Epithelial cell of prostate (primary cell): ENCODE measurements at regions not wholly inside any gene's neighbourhood (a gene's known extent, or its start where the extent isn't known, plus 50 kb on each side); places are given as distances from the start of the nearest gene placed in this dataset.

ENCODE experiments used
- DNase-seq: peaks from one replicate; pipeline ENCODE4 v3.0.0-alpha.2; 2011; ENCODE audit warnings: low read depth, low spot score
- H3K27ac ChIP-seq: fragments of 450-650 bp; 2 replicates; pipeline ENCODE4 v1.5.1; 2017; ENCODE audit warnings: mild to moderate bottlenecking

DNA sequence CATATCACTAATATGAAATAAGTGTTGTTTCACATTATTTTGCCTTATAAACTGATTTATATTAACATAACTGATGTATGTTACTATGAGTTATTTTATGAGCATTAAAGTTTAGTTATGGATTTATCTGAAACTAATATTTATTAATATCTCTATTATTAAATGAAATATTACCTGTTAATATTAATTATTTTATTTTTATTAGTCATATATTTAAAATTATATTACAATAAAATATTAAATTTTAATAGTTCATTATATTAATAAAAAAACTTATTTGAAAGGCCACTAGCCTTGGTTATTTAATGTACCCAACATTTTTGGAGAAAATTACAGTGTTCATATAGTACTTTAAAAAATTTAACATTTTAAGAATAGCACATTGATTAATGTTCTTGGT lies 1643.4 kb upstream of the MIR17HG start:
- DNase-seq: no peak
- no peak overlapping the region for H3K27ac ChIP-seq

DNA sequence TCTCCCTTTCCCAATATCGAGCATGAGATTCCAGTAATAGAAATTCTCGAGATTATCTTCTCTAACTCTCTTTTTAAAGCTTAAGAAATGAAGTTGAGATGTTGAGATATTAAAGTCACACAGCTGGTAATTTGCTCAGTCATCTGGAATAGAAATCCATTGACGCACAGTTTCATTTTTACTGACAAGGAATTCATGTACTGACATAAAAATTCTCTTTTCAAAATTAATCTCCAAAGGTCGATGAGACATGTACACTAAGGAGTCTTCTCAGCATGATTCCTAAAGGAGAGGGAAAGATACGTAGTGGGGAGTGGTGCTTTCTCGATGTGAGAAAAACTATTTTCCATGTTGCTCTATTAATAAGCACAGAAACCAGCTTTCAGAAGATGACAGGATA lies 1639.5 kb upstream of the MIR17HG start:
- DNase-seq: no peak
- no peak overlapping the region for H3K27ac ChIP-seq

- no peak overlapping the region for H3K27ac ChIP-seq
- no peak for DNase-seq
These were observed 1626.3 kb upstream of the MIR17HG start for GRCh38 chr13:89721216-89721615.

- H3K27ac ChIP-seq: peak overlapping the region; percentile 93
- DNase-seq: peak; percentile 96
These were observed 1620.6 kb upstream of the MIR17HG start for GRCh38 chr13:89726690-89727435.

- DNase-seq: no peak
- H3K27ac ChIP-seq: no peak overlapping the region
These were observed 1613.7 kb upstream of the MIR17HG start for GRCh38 chr13:89733829-89734228.

DNA sequence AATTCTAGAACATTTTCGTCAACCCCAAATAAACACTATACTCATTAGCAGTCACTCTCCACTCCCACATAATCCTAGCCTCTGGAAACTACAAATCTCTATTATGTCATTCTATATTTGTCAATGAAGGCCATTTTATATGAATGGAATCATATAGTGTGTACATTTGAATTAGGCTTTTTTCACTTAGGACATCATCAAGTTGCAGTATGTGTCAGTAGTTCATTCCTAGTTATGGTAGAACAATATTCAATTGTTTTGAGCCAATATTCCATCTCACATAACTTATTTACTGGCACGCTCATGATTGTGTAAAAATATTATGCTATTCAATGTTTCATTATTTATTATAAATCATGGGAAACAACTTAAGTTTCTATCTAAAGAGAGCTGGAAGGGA lies 1610.4 kb upstream of the MIR17HG start:
- DNase-seq: no peak
- no peak overlapping the region for H3K27ac ChIP-seq

- no peak overlapping the region for H3K27ac ChIP-seq
These were observed 1609.4 kb upstream of the MIR17HG start for GRCh38 chr13:89738072-89738471.

GRCh38 chr13:89740994-89741685 lies 1606.3 kb upstream of the MIR17HG start:
- no peak overlapping the region for H3K27ac ChIP-seq
- no peak for DNase-seq

More at GRCh38 chr13:89738072-89738471, 1609.4 kb upstream of the MIR17HG start:
- no peak for DNase-seq

DNA sequence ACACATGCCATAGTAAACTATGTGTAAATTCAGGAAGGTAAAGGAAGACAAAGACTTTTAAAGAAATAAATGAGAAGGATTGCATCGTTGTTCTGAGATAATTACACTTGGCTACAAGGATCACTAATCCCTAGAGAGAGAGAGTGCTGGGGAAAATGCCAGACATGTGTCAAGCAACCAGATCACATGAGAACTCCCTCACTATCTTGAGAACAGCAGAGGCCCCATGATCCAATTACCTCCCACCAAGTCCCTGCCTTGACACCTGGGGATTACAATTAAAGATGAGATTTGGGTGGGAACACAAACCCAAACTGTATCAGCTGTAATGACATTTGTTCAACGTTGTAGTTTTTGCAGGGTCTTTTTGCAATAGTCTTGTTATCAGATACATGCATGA lies 1600.9 kb upstream of the MIR17HG start:
- no peak for DNase-seq
- H3K27ac ChIP-seq: no peak overlapping the region

DNA sequence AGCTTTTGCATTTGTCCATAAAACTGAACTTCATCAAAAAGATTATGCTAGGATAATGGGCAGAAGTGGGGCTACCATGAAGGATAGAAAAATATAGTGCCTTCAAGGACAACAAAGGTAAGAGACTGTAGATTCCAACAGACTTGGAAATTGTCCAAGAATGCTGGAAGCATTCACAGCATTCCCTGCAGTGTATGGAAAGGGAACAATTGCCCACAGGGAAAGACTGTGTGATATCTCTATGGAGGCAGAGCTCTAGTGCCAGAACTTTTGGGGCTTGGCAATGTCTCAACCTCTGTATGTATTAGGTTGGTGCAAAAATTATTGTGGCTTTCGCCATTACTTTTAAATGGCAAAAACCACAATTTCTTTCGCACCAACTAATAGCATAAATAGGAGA lies 1598.8 kb upstream of the MIR17HG start:
- DNase-seq: no peak
- H3K27ac ChIP-seq: no peak overlapping the region

DNA sequence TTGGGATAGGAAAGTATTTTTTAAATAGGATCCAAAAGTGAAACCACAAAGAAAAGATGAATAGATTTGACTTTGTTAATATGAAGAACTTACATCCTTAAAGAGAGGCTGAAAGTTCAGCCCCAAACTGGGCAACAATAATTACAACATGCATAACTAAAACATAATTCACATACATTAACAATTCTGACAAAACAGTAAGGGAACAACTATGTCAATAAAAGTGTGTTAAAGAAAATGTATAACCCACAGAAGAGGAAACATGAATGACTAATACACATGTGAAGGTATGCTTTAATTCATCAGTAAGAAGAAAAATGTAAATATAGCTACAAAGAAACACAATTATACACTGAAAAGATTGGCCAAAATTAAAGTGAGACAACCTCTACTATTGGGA lies 1597.6 kb upstream of the MIR17HG start:
- peak; percentile 34 for DNase-seq
- H3K27ac ChIP-seq: peak overlapping the region; percentile 11

GRCh38 chr13:89750371-89750770 lies 1597.1 kb upstream of the MIR17HG start:
- DNase-seq: no peak
- peak overlapping the region; percentile 11 for H3K27ac ChIP-seq

- no peak overlapping the region for H3K27ac ChIP-seq
- no peak for DNase-seq
These were observed 1596.0 kb upstream of the MIR17HG start for GRCh38 chr13:89751432-89751930.

GRCh38 chr13:89752394-89752793 lies 1595.1 kb upstream of the MIR17HG start:
- no peak for DNase-seq
- no peak overlapping the region for H3K27ac ChIP-seq

- DNase-seq: no peak
- H3K27ac ChIP-seq: no peak overlapping the region
These were observed 1591.6 kb upstream of the MIR17HG start for GRCh38 chr13:89755729-89756492.

DNA sequence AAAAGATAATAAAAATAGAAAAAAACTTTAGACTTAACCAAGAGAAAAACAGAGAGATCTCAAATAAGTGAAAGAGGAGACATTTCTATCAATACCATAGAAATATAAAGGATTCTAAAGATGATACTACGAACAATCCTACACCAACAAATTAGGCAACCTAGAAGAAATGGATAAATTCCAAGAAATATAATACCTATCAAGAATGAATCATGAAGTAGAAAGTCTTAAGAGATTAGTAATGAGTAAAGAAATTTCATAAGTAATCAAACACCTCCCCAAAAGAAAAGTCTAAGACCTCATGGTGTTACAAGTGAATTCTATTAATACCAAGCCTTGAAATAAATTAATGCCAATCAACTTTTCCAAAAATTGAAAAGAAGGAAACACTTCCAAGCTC lies 1584.5 kb upstream of the MIR17HG start:
- DNase-seq: no peak
- no peak overlapping the region for H3K27ac ChIP-seq

DNA sequence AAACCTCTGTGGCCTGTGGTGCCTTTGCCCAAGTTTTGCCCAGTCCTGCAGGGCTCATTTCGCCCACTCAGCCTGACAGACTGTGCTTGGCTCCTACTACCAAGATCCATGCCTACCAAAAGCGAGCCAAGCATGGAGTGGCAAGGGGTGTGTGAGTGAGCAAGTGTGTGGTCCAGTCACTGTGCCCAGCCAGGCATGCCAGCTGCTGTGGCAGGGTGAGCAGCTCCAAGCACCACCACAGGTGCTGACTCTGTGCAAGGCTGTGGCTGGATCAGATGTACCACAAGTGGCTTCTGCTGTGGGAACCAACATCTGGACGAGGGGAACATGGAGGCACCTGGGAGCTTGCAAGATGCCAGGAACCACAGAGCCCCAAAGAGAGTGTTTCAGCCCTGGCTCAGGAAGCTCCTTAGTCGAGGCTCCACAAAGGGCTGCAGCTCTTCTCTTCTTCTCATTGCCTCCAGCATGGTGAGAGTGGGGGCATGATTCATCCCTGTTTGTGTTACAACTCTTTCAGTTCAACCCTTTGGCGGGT lies 1564.2 kb upstream of the MIR17HG start:
- no peak for DNase-seq

DNA sequence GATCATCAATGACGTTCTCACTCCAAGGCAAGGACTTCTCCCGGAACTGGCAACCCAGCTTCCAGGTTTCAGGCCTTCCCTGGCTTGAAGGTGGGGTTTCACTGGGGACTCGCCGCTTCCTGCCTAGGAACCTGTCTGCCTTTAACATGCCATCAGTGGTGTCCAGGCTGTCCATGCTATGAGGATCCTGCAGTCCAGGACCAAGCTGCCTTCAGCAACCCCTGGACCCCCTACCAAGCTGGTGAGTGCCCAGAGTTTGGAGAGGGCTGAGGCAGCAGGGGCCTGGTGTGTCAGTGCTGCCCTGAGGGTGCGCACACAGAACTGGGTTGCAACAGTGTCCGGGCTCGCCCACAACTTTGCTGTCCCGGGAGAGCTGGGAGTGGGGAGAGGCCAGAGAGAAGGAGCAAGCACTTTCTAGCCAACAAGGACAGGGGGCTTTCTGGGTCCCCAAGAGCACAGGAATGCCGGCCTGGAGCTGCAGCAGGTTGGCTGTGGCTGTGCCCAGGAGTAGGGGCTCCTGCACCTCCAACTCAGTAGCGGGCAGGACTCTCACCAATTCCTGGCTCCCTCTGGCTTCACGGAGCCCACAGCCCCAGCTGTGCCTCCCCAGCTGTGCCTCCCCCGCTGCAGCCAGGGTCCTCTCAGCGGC lies 1563.2 kb upstream of the MIR17HG start:
- no peak for DNase-seq
- H3K27ac ChIP-seq: no peak overlapping the region

More for the DNA sequence above, 1564.2 kb upstream of the MIR17HG start:
- no peak overlapping the region for H3K27ac ChIP-seq

- no peak overlapping the region for H3K27ac ChIP-seq
- no peak for DNase-seq
These were observed 1561.0 kb upstream of the MIR17HG start for GRCh38 chr13:89786531-89786930.

DNA sequence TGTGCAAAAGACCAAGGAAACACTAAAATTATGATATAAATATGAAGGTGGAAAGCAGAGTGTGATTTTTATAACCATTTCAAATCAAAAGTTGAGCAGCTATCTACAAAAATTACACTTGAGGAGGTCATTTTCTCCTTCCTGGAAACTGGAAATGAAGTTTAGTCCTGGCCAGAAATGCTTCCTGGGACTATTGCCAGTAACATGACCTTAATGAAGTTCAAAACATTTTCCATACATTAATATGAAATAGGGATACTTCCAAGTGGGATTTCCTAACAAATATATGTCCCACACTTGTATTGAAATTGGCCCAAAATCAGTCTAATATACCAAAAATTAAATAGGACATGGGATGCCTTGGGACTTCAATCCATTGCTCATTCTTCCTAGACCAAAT lies 1556.8 kb upstream of the MIR17HG start:
- H3K27ac ChIP-seq: no peak overlapping the region
- no peak for DNase-seq
